ENCODE measurements at regions not wholly inside any gene's neighbourhood (a gene's known extent, or its start where the extent isn't known, plus 50 kb on each side); places are given as distances from the start of the nearest gene placed in this dataset.
"Not testable (repeated sequence)": the region's sequence is repeated elsewhere in the genome, so short reads cannot be mapped to it uniquely, and the experiment has no call there.

- Histone ChIP-seq H3K4me3 (ENCODE audit: low read depth in 1 of 5, low read length in 5 of 5) (no peak overlapping the region), H3K27ac (ENCODE audit: low read depth, low read length) (no peak overlapping the region), H3K36me3 (ENCODE audit: control insufficient read depth in 5 of 5, insufficient read depth in 5 of 5, low read length in 5 of 5) (no peaks in the 10 kb centered on the region), H3K9ac (ENCODE audit: low read length in 5 of 5) (no peak overlapping the region), H3K27me3 (ENCODE audit: control insufficient read depth in 5 of 5, insufficient read depth in 4 of 5, low read length in 5 of 5) (no peaks in the 10 kb centered on the region), H3K9me3 (ENCODE audit: control insufficient read depth in 5 of 5, low read length in 5 of 5) (peaks cover 0 to 6% (median 0%) of the 10 kb centered on the region in 5 donors), H3K4me1 (ENCODE audit: control insufficient read depth in 5 of 5, insufficient read depth in 5 of 5, low read length in 5 of 5) (no peaks in the 10 kb centered on the region)
Observed at GRCh38 chr2:52500561-52500960, 1267.0 kb upstream of the CHAC2 start.

GRCh38 chr2:52498077-52498750 lies 1269.4 kb upstream of the CHAC2 start:
- Histone ChIP-seq H3K4me3 (ENCODE audit: low read depth in 1 of 5, low read length in 5 of 5) (no peak overlapping the region), H3K27ac (ENCODE audit: low read depth, low read length) (no peak overlapping the region), H3K9me3 (ENCODE audit: control insufficient read depth in 5 of 5, low read length in 5 of 5) (peaks cover 0 to 6% (median 0%) of the 10 kb centered on the region in 5 donors), H3K27me3 (ENCODE audit: control insufficient read depth in 5 of 5, insufficient read depth in 4 of 5, low read length in 5 of 5) (no peaks in the 10 kb centered on the region), H3K9ac (ENCODE audit: low read length in 5 of 5) (no peak overlapping the region), H3K4me1 (ENCODE audit: control insufficient read depth in 5 of 5, insufficient read depth in 5 of 5, low read length in 5 of 5) (no peaks in the 10 kb centered on the region), H3K36me3 (ENCODE audit: control insufficient read depth in 5 of 5, insufficient read depth in 5 of 5, low read length in 5 of 5) (no peaks in the 10 kb centered on the region)

- no peaks in the 10 kb centered on the region for H3K4me1 ChIP-seq (ENCODE audit: control insufficient read depth in 5 of 5, insufficient read depth in 5 of 5, low read length in 5 of 5)
- peaks cover 0 to 8% (median 0%) of the 10 kb centered on the region in 5 donors for H3K9me3 ChIP-seq (ENCODE audit: control insufficient read depth in 5 of 5, low read length in 5 of 5)
- H3K9ac ChIP-seq (ENCODE audit: low read length in 5 of 5): no peak overlapping the region
- H3K4me3 ChIP-seq (ENCODE audit: low read depth in 1 of 5, low read length in 5 of 5): no peak overlapping the region
- H3K27ac ChIP-seq (ENCODE audit: low read depth, low read length): no peak overlapping the region
- H3K36me3 ChIP-seq (ENCODE audit: control insufficient read depth in 5 of 5, insufficient read depth in 5 of 5, low read length in 5 of 5): no peaks in the 10 kb centered on the region
- no peaks in the 10 kb centered on the region for H3K27me3 ChIP-seq (ENCODE audit: control insufficient read depth in 5 of 5, insufficient read depth in 4 of 5, low read length in 5 of 5)
Observed at GRCh38 chr2:52495816-52496215, 1271.8 kb upstream of the CHAC2 start.

DNA sequence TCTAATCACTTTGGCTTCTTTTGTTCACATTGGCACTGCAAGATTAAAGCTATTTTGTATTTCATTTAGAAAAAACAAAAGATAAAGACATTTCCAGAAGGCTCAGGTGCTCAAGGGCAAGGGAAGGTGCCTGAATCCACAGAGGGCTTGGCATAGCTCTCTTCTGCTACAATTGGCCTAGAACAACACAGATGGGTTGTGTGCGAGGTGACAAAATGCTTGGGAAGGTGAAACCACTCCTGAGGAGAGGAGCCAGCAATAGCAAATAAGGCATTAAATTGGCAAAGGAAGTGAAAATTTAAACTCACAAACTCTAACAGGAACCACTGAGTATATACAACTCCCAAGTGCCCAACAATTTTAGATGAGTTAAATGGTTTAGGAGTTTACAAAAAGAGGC lies 1290.4 kb upstream of the CHAC2 start:
- Histone ChIP-seq H3K36me3 (ENCODE audit: control insufficient read depth in 5 of 5, insufficient read depth in 5 of 5, low read length in 5 of 5) (no peaks in the 10 kb centered on the region), H3K27me3 (ENCODE audit: control insufficient read depth in 5 of 5, insufficient read depth in 4 of 5, low read length in 5 of 5) (no peaks in the 10 kb centered on the region), H3K27ac (ENCODE audit: low read depth, low read length) (no peak overlapping the region), H3K4me1 (ENCODE audit: control insufficient read depth in 5 of 5, insufficient read depth in 5 of 5, low read length in 5 of 5) (peaks cover 0 to 4% (median 0%) of the 10 kb centered on the region in 5 donors), H3K9me3 (ENCODE audit: control insufficient read depth in 5 of 5, low read length in 5 of 5) (no peaks in the 10 kb centered on the region), H3K9ac (ENCODE audit: low read length in 5 of 5) (no peak overlapping the region), H3K4me3 (ENCODE audit: low read depth in 1 of 5, low read length in 5 of 5) (no peak overlapping the region)

DNA sequence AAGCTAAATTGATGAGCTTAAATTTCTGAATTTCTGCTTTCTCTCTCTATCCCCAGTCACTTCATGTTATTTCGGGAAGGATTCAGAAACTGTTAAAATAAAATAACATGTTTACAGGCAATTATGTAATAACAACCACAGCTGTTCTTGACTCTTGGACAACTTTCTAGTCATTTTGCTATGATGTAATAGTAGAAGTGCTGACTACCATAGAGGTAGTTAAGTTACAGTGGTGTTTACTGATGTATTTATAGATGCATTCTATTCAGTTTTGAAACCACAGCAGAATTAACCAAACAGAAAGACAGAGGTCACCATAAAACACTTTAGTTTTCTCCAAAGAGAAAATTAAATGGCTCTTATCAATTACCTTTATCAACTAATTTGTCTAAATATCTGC lies 1292.0 kb upstream of the CHAC2 start:
- Histone ChIP-seq H3K4me3 (ENCODE audit: low read depth in 1 of 5, low read length in 5 of 5) (no peak overlapping the region), H3K36me3 (ENCODE audit: control insufficient read depth in 5 of 5, insufficient read depth in 5 of 5, low read length in 5 of 5) (no peaks in the 10 kb centered on the region), H3K9ac (ENCODE audit: low read length in 5 of 5) (no peak overlapping the region), H3K27me3 (ENCODE audit: control insufficient read depth in 5 of 5, insufficient read depth in 4 of 5, low read length in 5 of 5) (no peaks in the 10 kb centered on the region), H3K27ac (ENCODE audit: low read depth, low read length) (no peak overlapping the region), H3K4me1 (ENCODE audit: control insufficient read depth in 5 of 5, insufficient read depth in 5 of 5, low read length in 5 of 5) (peaks cover 0 to 4% (median 0%) of the 10 kb centered on the region in 5 donors), H3K9me3 (ENCODE audit: control insufficient read depth in 5 of 5, low read length in 5 of 5) (no peaks in the 10 kb centered on the region)

DNA sequence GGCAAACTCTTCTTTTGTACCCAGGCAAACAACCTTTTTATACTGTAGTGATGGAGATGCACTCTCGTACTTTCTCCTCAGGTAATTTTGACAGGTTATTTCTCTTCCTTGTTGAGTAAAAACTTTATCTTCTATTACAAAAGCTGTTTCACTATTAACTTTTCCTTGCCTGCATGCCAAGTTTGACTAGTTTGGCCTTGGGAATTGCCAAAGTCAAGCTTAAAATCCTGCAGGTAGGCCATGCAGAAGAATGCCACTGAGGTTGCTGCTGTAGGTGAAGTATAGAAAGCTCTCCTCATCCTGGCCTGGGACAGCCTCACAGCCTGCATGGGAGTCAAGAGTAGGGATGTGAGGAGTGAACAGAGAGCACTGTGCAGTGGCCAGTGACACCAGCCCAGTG lies 1293.5 kb upstream of the CHAC2 start:
- H3K4me1 ChIP-seq (ENCODE audit: control insufficient read depth in 5 of 5, insufficient read depth in 5 of 5, low read length in 5 of 5): peaks cover 0 to 4% (median 0%) of the 10 kb centered on the region in 5 donors
- H3K9me3 ChIP-seq (ENCODE audit: control insufficient read depth in 5 of 5, low read length in 5 of 5): no peaks in the 10 kb centered on the region
- no peak overlapping the region for H3K27ac ChIP-seq (ENCODE audit: low read depth, low read length)
- no peaks in the 10 kb centered on the region for H3K36me3 ChIP-seq (ENCODE audit: control insufficient read depth in 5 of 5, insufficient read depth in 5 of 5, low read length in 5 of 5)
- no peak overlapping the region for H3K9ac ChIP-seq (ENCODE audit: low read length in 5 of 5)
- no peak overlapping the region for H3K4me3 ChIP-seq (ENCODE audit: low read depth in 1 of 5, low read length in 5 of 5)
- no peaks in the 10 kb centered on the region for H3K27me3 ChIP-seq (ENCODE audit: control insufficient read depth in 5 of 5, insufficient read depth in 4 of 5, low read length in 5 of 5)

- H3K9me3 ChIP-seq (ENCODE audit: control insufficient read depth in 5 of 5, low read length in 5 of 5): no peaks in the 10 kb centered on the region
- no peak overlapping the region for H3K4me3 ChIP-seq (ENCODE audit: low read depth in 1 of 5, low read length in 5 of 5)
- no peak overlapping the region for H3K27ac ChIP-seq (ENCODE audit: low read depth, low read length)
- H3K9ac ChIP-seq (ENCODE audit: low read length in 5 of 5): no peak overlapping the region
- no peaks in the 10 kb centered on the region for H3K27me3 ChIP-seq (ENCODE audit: control insufficient read depth in 5 of 5, insufficient read depth in 4 of 5, low read length in 5 of 5)
- no peaks in the 10 kb centered on the region for H3K36me3 ChIP-seq (ENCODE audit: control insufficient read depth in 5 of 5, insufficient read depth in 5 of 5, low read length in 5 of 5)
- peaks cover 0 to 4% (median 0%) of the 10 kb centered on the region in 5 donors for H3K4me1 ChIP-seq (ENCODE audit: control insufficient read depth in 5 of 5, insufficient read depth in 5 of 5, low read length in 5 of 5)
Observed at GRCh38 chr2:52473526-52473925, 1294.1 kb upstream of the CHAC2 start.

GRCh38 chr2:52470457-52470856 lies 1297.1 kb upstream of the CHAC2 start:
- H3K27me3 ChIP-seq (ENCODE audit: control insufficient read depth in 5 of 5, insufficient read depth in 4 of 5, low read length in 5 of 5); H3K9ac ChIP-seq (ENCODE audit: low read length in 5 of 5); H3K4me1 ChIP-seq (ENCODE audit: control insufficient read depth in 5 of 5, insufficient read depth in 5 of 5, low read length in 5 of 5); H3K4me3 ChIP-seq (ENCODE audit: low read depth in 1 of 5, low read length in 5 of 5); H3K27ac ChIP-seq (ENCODE audit: low read depth, low read length); H3K9me3 ChIP-seq (ENCODE audit: control insufficient read depth in 5 of 5, low read length in 5 of 5); H3K36me3 ChIP-seq (ENCODE audit: control insufficient read depth in 5 of 5, insufficient read depth in 5 of 5, low read length in 5 of 5): not testable (repeated sequence)

- Histone ChIP-seq H3K27me3 (ENCODE audit: control insufficient read depth in 5 of 5, insufficient read depth in 4 of 5, low read length in 5 of 5) (no peaks in the 10 kb centered on the region), H3K4me3 (ENCODE audit: low read depth in 1 of 5, low read length in 5 of 5) (no peak overlapping the region), H3K9ac (ENCODE audit: low read length in 5 of 5) (no peak overlapping the region), H3K36me3 (ENCODE audit: control insufficient read depth in 5 of 5, insufficient read depth in 5 of 5, low read length in 5 of 5) (no peaks in the 10 kb centered on the region), H3K9me3 (ENCODE audit: control insufficient read depth in 5 of 5, low read length in 5 of 5) (no peaks in the 10 kb centered on the region), H3K27ac (ENCODE audit: low read depth, low read length) (no peak overlapping the region), H3K4me1 (ENCODE audit: control insufficient read depth in 5 of 5, insufficient read depth in 5 of 5, low read length in 5 of 5) (no peaks in the 10 kb centered on the region)
Observed at GRCh38 chr2:52467189-52467588, 1300.4 kb upstream of the CHAC2 start.

GRCh38 chr2:52465287-52465686 lies 1302.3 kb upstream of the CHAC2 start:
- Histone ChIP-seq H3K27ac (ENCODE audit: low read depth, low read length) (no peak overlapping the region), H3K27me3 (ENCODE audit: control insufficient read depth in 5 of 5, insufficient read depth in 4 of 5, low read length in 5 of 5) (no peaks in the 10 kb centered on the region), H3K9me3 (ENCODE audit: control insufficient read depth in 5 of 5, low read length in 5 of 5) (no peaks in the 10 kb centered on the region), H3K4me3 (ENCODE audit: low read depth in 1 of 5, low read length in 5 of 5) (no peak overlapping the region), H3K4me1 (ENCODE audit: control insufficient read depth in 5 of 5, insufficient read depth in 5 of 5, low read length in 5 of 5) (no peaks in the 10 kb centered on the region), H3K9ac (ENCODE audit: low read length in 5 of 5) (no peak overlapping the region), H3K36me3 (ENCODE audit: control insufficient read depth in 5 of 5, insufficient read depth in 5 of 5, low read length in 5 of 5) (no peaks in the 10 kb centered on the region)

Measured in subcutaneous abdominal adipose tissue (tissue), 5 donors.